HL-60 (cell line): ENCODE measurements at regions not wholly inside any gene's neighbourhood (a gene's known extent, or its start where the extent isn't known, plus 50 kb on each side); places are given as distances from the start of the nearest gene placed in this dataset.

Experiments
- DNase-seq, 2 experiments: peaks; one replicate each; pipeline ENCODE4 v3.0.0-alpha.2; 2010 to 2020; ENCODE audit warnings: low read depth in 1 of 2, low spot score in 1 of 2
- H3K27ac ChIP-seq: fragments of 250-450 bp; sonication (Bioruptor Pico); replicated peaks from 2 replicates; pipeline ENCODE4 v1.5.1; 2020; ENCODE audit warnings: mild to moderate bottlenecking, moderate library complexity
- H3K27me3 ChIP-seq: fragments of 250-450 bp; sonication (Bioruptor Pico); 2 replicates; pipeline ENCODE4 v1.5.1; 2021; ENCODE audit warnings: mild to moderate bottlenecking, moderate library complexity; ENCODE audit not compliant: insufficient read depth, poor library complexity, severe bottlenecking
- H3K4me3 ChIP-seq: replicated peaks from 2 replicates; pipeline ENCODE4 v1.5.1; 2011; ENCODE audit warnings: mild to moderate bottlenecking, control low read depth, low read length; ENCODE audit not compliant: insufficient read depth
- GABPA ChIP-seq: IDR thresholded peaks from 2 replicates; pipeline ENCODE4 v1.6.1; 2012; ENCODE audit warnings: low read depth
- POLR2AphosphoS5 ChIP-seq: IDR thresholded peaks from 2 replicates; pipeline ENCODE4 v1.6.1; 2012; ENCODE audit warnings: low read depth
- SPI1 ChIP-seq: IDR thresholded peaks from 2 replicates; pipeline ENCODE4 v1.6.1; 2012; ENCODE audit warnings: low read depth, mild to moderate bottlenecking, borderline replicate concordance
- TF ChIP-seq, protein P1 (sequence below): IDR thresholded peaks from one replicate; pipeline ENCODE4 v1.5.1; 2011; ENCODE audit warnings: low read length, control low read depth, inconsistent platforms; ENCODE audit not compliant: insufficient read depth
- TF ChIP-seq, protein P2 (sequence below): IDR thresholded peaks from 2 replicates; pipeline ENCODE4 v1.6.1; 2012; ENCODE audit warnings: low read depth; ENCODE audit not compliant: insufficient replicate concordance

DNA sequence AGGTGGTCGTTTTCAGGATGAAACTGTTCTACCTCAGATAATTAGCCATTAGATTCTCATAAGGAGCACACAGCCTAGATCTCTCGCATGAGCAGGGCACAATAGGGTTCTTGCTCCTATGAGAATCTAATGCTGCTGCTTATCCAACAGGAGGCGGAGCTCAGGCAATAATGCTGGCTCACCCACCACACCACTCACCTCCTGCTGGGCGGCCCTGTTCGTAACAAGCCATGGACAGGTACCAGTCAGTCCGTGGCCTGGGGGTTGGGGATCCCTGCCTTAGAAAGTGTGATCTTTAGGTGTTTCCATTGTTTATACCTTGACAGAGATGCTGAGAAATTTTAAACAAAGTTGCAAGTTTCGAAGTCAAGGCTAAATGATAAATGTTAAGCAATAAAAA, 344.6 kb upstream of the HTR2A start:
- DNase-seq: no peak
- TF ChIP-seq, protein P1, sequence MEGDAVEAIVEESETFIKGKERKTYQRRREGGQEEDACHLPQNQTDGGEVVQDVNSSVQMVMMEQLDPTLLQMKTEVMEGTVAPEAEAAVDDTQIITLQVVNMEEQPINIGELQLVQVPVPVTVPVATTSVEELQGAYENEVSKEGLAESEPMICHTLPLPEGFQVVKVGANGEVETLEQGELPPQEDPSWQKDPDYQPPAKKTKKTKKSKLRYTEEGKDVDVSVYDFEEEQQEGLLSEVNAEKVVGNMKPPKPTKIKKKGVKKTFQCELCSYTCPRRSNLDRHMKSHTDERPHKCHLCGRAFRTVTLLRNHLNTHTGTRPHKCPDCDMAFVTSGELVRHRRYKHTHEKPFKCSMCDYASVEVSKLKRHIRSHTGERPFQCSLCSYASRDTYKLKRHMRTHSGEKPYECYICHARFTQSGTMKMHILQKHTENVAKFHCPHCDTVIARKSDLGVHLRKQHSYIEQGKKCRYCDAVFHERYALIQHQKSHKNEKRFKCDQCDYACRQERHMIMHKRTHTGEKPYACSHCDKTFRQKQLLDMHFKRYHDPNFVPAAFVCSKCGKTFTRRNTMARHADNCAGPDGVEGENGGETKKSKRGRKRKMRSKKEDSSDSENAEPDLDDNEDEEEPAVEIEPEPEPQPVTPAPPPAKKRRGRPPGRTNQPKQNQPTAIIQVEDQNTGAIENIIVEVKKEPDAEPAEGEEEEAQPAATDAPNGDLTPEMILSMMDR: no peak

DNA sequence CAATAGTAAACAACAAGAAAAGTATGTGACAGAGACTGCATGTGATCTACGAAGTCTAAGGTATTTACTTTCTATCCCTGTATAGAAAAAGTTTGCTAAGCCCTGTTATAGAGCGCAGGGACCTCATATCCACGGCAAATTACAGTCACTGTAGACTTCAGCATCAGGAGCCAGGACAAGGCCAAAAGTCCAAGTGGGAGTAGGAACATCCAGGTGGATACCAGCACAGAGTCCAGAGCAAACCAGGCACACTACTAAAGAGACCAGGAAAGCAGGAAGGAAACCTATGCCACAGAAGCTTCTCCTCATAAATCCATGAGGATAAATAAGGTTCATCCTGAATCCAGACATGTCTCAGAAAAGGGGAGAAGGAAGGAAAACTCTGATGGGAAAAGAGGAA, 342.2 kb upstream of the HTR2A start:
- TF ChIP-seq GABPA (no peak), POLR2AphosphoS5 (no peak), SPI1 (no peak)
- TF ChIP-seq, protein P1: no peak
- TF ChIP-seq, protein P2, sequence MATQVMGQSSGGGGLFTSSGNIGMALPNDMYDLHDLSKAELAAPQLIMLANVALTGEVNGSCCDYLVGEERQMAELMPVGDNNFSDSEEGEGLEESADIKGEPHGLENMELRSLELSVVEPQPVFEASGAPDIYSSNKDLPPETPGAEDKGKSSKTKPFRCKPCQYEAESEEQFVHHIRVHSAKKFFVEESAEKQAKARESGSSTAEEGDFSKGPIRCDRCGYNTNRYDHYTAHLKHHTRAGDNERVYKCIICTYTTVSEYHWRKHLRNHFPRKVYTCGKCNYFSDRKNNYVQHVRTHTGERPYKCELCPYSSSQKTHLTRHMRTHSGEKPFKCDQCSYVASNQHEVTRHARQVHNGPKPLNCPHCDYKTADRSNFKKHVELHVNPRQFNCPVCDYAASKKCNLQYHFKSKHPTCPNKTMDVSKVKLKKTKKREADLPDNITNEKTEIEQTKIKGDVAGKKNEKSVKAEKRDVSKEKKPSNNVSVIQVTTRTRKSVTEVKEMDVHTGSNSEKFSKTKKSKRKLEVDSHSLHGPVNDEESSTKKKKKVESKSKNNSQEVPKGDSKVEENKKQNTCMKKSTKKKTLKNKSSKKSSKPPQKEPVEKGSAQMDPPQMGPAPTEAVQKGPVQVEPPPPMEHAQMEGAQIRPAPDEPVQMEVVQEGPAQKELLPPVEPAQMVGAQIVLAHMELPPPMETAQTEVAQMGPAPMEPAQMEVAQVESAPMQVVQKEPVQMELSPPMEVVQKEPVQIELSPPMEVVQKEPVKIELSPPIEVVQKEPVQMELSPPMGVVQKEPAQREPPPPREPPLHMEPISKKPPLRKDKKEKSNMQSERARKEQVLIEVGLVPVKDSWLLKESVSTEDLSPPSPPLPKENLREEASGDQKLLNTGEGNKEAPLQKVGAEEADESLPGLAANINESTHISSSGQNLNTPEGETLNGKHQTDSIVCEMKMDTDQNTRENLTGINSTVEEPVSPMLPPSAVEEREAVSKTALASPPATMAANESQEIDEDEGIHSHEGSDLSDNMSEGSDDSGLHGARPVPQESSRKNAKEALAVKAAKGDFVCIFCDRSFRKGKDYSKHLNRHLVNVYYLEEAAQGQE: no peak
- DNase-seq: no peak
- Histone ChIP-seq H3K4me3 (no peak overlapping the region), H3K27me3 (no peaks in the 10 kb centered on the region), H3K27ac (no peak overlapping the region)

More for the DNA sequence above, 344.6 kb upstream of the HTR2A start:
- H3K27ac ChIP-seq: no peak overlapping the region
- H3K4me3 ChIP-seq: no peak overlapping the region
- H3K27me3 ChIP-seq: no peaks in the 10 kb centered on the region

DNA sequence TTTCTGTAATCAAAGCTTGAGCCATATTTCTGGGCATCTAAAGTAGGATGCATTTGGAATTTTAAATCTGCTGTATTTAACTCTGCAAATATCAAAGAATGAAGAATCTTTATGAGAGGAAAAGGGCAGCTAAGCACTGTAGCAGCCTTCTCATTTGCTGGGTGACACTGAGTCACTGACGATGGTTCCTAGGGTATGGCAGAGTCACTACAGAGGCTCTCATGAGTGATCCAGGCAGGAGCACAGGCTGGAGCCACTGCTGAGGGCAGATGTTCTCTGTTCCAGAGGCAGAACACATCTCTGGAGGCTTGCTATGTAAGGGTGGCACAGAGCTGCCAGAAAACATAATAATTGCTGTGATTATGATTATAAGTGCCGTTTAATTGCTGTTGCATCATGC, 340.7 kb upstream of the HTR2A start:
- TF ChIP-seq POLR2AphosphoS5: no peak
- no peak for TF ChIP-seq GABPA
- TF ChIP-seq, protein P2: no peak
- TF ChIP-seq SPI1: no peak
- TF ChIP-seq, protein P1: no peak
- DNase-seq: no peak
- H3K4me3 ChIP-seq: no peak overlapping the region
- H3K27ac ChIP-seq: no peak overlapping the region
- H3K27me3 ChIP-seq: no peaks in the 10 kb centered on the region

DNA sequence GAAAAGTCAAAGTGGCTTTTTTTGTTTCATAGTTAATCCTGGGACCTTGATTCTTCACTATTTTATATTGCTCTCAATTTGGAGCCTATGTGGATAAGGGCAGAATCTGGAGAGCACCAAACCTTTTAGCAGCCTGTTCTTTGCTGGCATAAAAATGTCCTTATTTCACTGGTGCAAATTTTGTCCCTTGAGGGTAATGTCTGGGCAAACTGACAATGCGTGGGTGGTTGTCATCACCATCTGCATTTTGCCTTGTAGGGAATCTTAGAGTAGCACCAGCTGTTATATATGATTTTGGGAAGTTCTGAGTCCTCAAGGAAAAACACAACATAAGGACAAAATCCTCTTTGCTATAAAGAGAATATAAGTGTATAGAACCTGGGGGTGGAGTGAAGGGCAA, 336.9 kb upstream of the HTR2A start:
- Histone ChIP-seq H3K27me3 (no peaks in the 10 kb centered on the region), H3K27ac (no peak overlapping the region), H3K4me3 (no peak overlapping the region)
- DNase-seq: no peak
- TF ChIP-seq POLR2AphosphoS5 (no peak), GABPA (no peak), SPI1 (no peak)
- TF ChIP-seq, protein P1: no peak
- TF ChIP-seq, protein P2: no peak
